Panc1 (cell line): ENCODE measurements at regions not wholly inside any gene's neighbourhood (a gene's known extent, or its start where the extent isn't known, plus 50 kb on each side); places are given as distances from the start of the nearest gene placed in this dataset.

Source experiments
- ATAC-seq: fragments of 200-7000 bp; cut with Tn5 transposase; 2 replicates; pipeline ENCODE4 v1.9.1; 2020; ENCODE audit warnings: mild to moderate bottlenecking, moderate library complexity
- BruUV-seq: library from RNA; stranded (reverse); fragments of 400-500 nt; replicated peaks from 2 replicates; lab custom pipeline; 2021; lab: Mats Ljungman, UMichigan
- CTCF ChIA-PET: fragments of 300-600 bp; sonication (Branson Sonifier 250); formaldehyde crosslinking; loops from one replicate; lab custom pipeline; 2022; ENCODE audit warnings: antibody characterized with exemption; lab: Charles Lee
- POLR2A ChIA-PET: fragments of 300-600 bp; sonication (Branson Sonifier 250); formaldehyde crosslinking; loops from one replicate; lab custom pipeline; 2022; ENCODE audit warnings: antibody characterized with exemption; lab: Charles Lee
- DNase-seq: peaks from one replicate; pipeline ENCODE4 v3.0.0-alpha.2; 2010; ENCODE audit warnings: low read depth, low spot score
- H3K27ac ChIP-seq: 2 replicates; pipeline ENCODE4 v1.5.1; 2011; ENCODE audit warnings: mild to moderate bottlenecking, low read length, inconsistent platforms
- H3K27me3 ChIP-seq: fragments of 200-500 bp; sonication (Bioruptor generic); 2 replicates; pipeline ENCODE4 v1.6.0; 2014; ENCODE audit warnings: low read length, inconsistent platforms; ENCODE audit not compliant: control insufficient read depth, insufficient read depth
- H3K36me3 ChIP-seq: fragments of 200-500 bp; sonication (Bioruptor generic); 2 replicates; pipeline ENCODE4 v1.5.1; 2014; ENCODE audit warnings: inconsistent platforms, mild to moderate bottlenecking, low read length, moderate library complexity; ENCODE audit not compliant: control insufficient read depth, insufficient read depth
- H3K4me1 ChIP-seq: 2 replicates; pipeline ENCODE4 v1.5.1; 2011; ENCODE audit warnings: inconsistent platforms, mild to moderate bottlenecking, low read length, moderate library complexity; ENCODE audit not compliant: control insufficient read depth, insufficient read depth
- H3K4me3 ChIP-seq, 2 experiments: 2 replicates each; pipeline ENCODE4 v1.5.1; 2011 to 2012; ENCODE audit warnings: low read depth in 2 of 2, low read length in 2 of 2, mild to moderate bottlenecking in 2 of 2, inconsistent platforms in 1 of 2, moderate library complexity in 1 of 2
- H3K9me3 ChIP-seq: fragments of 200-500 bp; sonication (Bioruptor generic); 2 replicates; pipeline ENCODE4 v1.5.1; 2014; ENCODE audit warnings: low read depth, mild to moderate bottlenecking, inconsistent platforms, low read length, moderate library complexity; ENCODE audit not compliant: control insufficient read depth, insufficient read depth
- CTCF ChIP-seq: fragments of 450-650 bp; IDR thresholded peaks from 2 replicates; pipeline ENCODE4 v1.5.1; 2017; ENCODE audit warnings: mild to moderate bottlenecking
- POLR2AphosphoS5 ChIP-seq: IDR thresholded peaks from 2 replicates; pipeline ENCODE4 v1.6.1; 2012; ENCODE audit warnings: mild to moderate bottlenecking, low read depth, low read length, moderate library complexity
- REST ChIP-seq, 2 experiments: IDR thresholded peaks; 2 replicates each; pipeline ENCODE4 v1.6.1; 2011 to 2012; ENCODE audit warnings: low read depth in 2 of 2, control low read depth in 1 of 2, low read length in 1 of 2, mild to moderate bottlenecking in 1 of 2, moderate library complexity in 1 of 2; ENCODE audit not compliant: insufficient read depth in 1 of 2
- SIN3A ChIP-seq: IDR thresholded peaks from 2 replicates; pipeline ENCODE4 v1.6.1; 2012; ENCODE audit warnings: low read depth, mild to moderate bottlenecking, low read length, moderate library complexity, borderline replicate concordance; ENCODE audit not compliant: insufficient read depth
- TCF7L2 ChIP-seq: IDR thresholded peaks from 2 replicates; pipeline ENCODE4 v1.6.1; 2011; ENCODE audit warnings: mild to moderate bottlenecking, low read depth, low read length, inconsistent platforms
- in situ Hi-C: cut with HindIII; loops from 2 replicates; pipeline ENCODE4 v1.10.0; 2016; ENCODE audit warnings: low sequenced_read_pairs, low pct_unique_long_range_greater_than_20kb
- intact Hi-C: fragments of 100-400 bp; cut with micrococcal nuclease; formaldehyde crosslinking; loops from one replicate; pipeline ENCODE4 v1.10.0; 2022; ENCODE audit not compliant: unreplicated experiment

GRCh38 chr13:83592095-83592494 lies 290.2 kb downstream of the SLITRK1 start:
- DNase-seq = no peak
- CTCF ChIA-PET = no interaction called here
- no peak for ATAC-seq
- in situ Hi-C loops (no loop called here), intact Hi-C loops (no loop called here)
- POLR2A ChIA-PET = no interaction called here
- no peaks in the 10 kb centered on the region for H3K9me3 ChIP-seq
- BruUV-seq = no TSS peak
- H3K27ac ChIP-seq = no peak overlapping the region
- H3K4me3 ChIP-seq = no peak overlapping the region
- H3K27me3 ChIP-seq = no peaks in the 10 kb centered on the region
- no peak for TF ChIP-seq POLR2AphosphoS5
- TF ChIP-seq TCF7L2 = no peak
- no peak for TF ChIP-seq CTCF
- TF ChIP-seq REST (IDR thresholded peaks at IDR 0.05; ENCODE audit: insufficient read depth in 1 of 2, low read depth in 2 of 2, low read length in 1 of 2) = no peak
- TF ChIP-seq SIN3A = no peak
- H3K36me3 ChIP-seq = no peaks in the 10 kb centered on the region
- H3K4me1 ChIP-seq = no peaks in the 10 kb centered on the region

GRCh38 chr13:83589814-83590213 lies 292.5 kb downstream of the SLITRK1 start:
- Histone ChIP-seq H3K4me3 (no peak overlapping the region), H3K27ac (no peak overlapping the region), H3K9me3 (no peaks in the 10 kb centered on the region), H3K36me3 (no peaks in the 10 kb centered on the region), H3K27me3 (no peaks in the 10 kb centered on the region), H3K4me1 (no peaks in the 10 kb centered on the region)
- no peak for TF ChIP-seq TCF7L2
- no peak for TF ChIP-seq REST (IDR thresholded peaks at IDR 0.05; ENCODE audit: insufficient read depth in 1 of 2, low read depth in 2 of 2, low read length in 1 of 2)
- TF ChIP-seq SIN3A = no peak
- TF ChIP-seq CTCF = no peak
- no peak for TF ChIP-seq POLR2AphosphoS5
- ATAC-seq = no peak
- DNase-seq = no peak
- BruUV-seq = no TSS peak
- ChIA-PET CTCF (no interaction called here), POLR2A (no interaction called here)
- intact Hi-C loops (no loop called here), in situ Hi-C loops (no loop called here)
